COLO668 (cell line): ENCODE measurements at regions not wholly inside any gene's neighbourhood (a gene's known extent, or its start where the extent isn't known, plus 50 kb on each side); places are given as distances from the start of the nearest gene placed in this dataset.
A peak's percentile ranks its signal among the peaks of the same experiment; 100 is the strongest.

Experiments used
- DNase-seq: peaks from one replicate; lab custom pipeline; 2025; ENCODE audit not compliant: unreplicated experiment; lab: John Stamatoyannopoulos, UW

DNA sequence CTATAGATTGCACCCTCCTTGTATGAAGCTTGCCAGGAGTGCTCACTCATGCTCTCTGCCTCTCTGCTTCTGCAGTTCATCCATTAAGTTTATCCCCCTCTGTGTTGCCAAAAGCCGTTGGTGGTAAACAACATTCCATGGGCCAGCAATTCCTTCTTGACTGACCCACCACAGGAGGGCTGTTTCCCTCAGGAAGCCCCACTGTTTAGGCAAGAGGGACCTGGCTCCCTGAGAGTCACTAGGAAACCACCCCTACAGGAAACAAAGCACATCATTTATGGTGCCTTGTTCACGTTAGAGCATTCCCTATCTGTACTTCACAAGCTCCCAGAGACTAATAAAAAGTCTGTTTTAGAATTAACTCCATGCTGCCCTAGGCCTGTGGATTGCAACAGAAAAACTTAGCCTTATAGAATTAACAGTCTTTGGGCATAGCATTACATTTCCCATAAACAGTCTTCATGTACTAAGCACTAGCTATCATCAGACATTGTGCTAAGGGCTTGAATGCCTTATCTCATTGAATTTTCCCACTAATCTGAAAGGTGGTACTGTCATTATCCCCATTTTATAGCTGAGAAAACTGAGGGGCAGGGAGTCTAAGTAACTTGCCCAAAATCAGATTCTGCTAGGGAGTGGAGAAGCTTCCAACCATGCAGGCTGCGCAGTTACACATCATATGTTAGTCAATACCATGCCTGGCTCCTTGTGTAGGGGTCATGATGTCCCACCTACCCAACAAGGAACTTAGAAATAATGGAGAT lies 149.9 kb downstream of the SHQ1 start:
- DNase-seq: no peak

DNA sequence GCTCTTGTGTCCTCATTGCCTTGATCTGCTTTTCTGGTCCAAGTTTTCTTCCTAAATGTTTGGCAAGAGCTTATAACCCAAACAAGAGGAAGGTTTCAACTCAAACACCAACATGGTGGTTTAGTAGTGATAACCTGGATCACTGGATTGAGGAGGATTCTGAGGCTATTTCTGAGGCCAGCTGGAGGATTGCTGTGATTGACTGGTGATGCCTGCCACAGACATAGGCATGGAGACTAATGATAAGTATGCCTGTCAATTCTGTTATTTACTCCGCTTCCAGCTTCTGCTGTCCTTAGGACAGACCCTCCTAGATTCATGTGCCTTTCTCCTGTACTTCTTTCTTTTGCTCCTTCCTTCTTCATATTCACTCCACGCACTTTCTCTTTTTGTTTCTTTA lies 150.5 kb downstream of the SHQ1 start:
- no peak for DNase-seq

DNA sequence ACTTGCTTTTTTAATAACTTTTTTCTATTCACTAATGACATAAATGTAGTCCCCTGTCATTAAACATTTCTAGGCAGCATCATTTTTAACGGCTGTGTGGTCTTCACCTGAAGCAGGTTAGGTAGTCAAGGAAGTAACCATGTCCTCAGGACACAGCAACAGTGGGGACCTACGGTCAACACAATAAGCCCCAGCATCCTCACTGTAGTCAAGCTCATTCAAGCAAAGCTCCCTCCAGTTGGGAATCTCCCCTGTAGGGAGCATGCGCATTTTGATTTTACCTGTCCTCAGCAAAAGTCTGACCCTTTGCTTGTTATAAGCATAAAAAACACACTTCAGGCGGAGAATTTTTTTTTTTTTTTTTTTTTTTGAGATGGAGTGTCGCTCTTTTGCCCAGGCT lies 151.4 kb downstream of the SHQ1 start:
- DNase-seq: no peak

DNA sequence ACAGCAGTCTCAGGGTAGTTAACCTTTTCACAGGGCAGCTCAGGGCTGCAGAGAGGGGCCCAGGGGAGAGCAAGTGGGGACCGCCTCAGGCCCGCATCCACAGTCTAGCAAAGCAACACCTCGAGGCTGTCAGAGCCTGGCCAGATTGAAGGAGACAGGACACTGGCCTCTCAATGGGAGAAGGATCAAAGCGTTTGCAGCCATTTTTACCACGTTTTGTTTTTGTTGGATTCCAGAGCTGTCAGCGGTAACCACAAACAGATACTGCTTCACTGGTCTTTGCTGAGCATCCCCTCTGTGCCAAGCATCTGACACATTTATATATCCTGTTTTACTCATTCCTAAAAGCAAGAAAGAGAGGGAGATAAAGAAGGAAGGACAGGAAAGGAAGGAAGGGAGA lies 153.8 kb downstream of the SHQ1 start:
- DNase-seq: no peak

DNA sequence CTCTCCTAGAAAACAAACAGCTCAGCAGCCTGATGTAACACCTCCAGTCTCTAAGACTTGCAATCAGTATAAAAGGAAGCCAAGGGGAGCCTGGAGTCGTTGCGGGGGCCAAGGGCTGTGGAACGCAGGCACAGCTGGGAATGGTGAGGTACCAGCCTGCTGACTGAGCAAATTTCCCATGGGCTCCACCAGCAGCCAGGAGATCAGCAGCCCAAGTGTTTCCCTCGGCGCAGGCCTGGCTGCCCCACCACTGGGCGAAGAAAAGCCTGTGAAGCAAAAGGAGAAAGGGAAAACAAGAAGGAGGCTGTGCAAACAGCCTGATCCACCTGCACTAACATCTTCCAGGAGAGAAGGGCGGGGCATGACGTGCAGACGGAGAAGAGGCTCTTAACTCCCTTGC lies 155.3 kb downstream of the SHQ1 start:
- no peak for DNase-seq

DNA sequence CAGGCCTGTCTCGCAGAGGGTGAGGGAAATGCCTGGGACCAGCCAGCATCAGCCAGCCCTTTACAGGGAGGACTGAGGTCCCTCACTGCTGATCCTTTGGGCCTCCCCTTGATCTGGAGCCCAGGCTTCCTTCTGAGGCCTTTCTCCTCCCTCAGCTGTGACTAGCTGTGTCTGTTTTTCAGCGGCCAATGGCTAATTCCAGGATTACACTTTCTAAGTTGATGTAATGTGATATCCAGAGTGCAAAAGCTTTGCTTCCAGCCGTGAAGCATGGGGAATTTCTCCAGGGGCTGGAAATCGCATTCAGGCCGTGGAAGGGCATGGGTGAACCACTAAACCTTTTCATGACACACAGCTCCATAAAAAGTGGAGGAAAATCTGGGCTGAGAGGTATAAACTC lies 157.6 kb downstream of the SHQ1 start:
- DNase-seq: no peak

DNA sequence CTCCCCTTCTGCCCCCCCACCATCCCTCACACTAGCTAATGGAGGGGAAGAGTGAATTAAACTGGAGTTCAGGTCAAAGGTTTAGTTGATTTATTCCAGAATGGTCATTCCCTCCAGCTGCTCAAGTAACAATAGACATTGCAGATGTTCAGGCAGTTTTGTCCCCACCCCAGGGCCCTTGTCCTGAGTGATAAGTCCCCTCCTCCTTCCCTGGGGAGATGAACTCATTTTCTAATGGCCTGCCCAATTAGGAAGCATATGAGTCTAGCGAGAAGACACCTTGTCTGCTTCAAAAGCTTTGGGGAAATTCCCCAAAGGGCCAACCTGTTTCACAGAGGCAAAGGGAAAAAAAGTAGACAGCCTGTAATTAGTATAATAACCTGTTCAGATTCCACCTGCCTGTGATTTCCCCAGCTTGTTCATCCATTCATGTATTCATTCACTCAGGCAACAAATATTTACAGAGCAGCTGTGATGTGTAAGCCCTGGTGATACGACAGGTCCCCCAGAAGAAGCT lies 165.3 kb downstream of the SHQ1 start:
- DNase-seq: peak; percentile 78

DNA sequence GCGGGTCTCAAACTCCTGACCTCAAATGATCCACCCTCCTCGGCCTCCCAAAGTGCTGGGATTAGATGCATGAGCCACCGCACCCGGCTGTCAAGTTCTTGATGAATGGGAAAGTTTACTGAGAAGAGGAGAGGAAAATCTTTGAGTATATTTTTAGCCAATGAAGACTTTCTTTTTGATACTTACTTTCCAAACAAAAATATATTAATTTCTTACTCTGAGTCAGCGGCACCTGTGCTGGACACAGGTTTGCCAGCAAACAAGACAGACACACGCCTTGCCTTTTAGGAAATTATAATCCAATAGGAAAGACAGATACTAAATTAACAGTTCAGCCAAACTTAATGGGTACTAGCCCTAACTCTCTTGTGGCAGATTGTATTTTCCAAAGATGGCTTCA lies 166.6 kb downstream of the SHQ1 start:
- no peak for DNase-seq

DNA sequence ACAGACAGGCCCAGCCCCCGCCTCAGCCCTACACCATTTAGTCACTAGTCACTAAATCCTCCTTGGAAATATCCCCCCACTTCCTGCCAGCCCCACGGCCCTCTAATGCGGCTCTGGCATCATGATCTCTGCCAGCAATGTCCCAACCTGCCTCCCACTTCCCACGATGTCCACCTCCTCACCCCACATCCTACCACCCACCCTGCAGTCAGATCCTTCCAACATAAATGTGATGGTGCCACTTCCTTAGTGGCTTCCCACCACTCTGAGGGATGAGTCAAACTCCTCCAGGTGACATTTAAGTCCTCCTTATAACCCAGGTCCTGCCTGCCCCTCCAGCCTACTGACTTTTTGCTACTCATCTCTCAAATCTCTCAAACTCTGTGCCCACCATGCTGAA lies 167.5 kb downstream of the SHQ1 start:
- no peak for DNase-seq

DNA sequence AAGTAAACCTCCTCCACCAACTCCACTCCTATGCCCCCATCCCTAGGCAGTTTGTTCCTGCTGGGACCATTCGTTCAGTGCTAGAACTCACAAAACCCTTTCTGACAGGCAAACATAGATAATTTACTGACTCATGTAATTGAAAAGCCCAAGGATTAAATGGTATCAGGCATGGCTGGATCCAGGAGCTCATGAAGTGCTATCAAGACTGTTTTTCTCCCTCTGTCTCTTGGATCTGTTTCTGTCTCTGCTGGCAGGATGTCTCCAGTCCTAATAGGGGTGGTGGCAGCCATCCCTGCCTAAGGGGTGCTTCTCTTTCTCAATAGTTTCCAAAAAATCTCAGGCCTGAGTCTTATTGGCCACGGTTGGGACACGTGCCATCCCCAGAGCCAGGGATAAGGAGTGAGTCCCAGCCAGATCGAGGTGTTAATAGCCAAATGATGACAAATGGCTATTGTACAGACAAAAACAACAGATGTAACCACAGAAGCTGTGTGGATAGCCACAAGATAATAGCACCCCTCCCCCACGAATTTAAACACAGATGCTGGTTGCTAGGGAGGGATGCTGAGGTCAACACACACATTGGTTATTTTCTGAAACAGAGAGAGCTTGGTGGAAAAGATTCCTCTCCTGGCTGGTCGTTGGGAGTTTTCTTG lies 168.6 kb downstream of the SHQ1 start:
- peak; percentile 71 for DNase-seq

DNA sequence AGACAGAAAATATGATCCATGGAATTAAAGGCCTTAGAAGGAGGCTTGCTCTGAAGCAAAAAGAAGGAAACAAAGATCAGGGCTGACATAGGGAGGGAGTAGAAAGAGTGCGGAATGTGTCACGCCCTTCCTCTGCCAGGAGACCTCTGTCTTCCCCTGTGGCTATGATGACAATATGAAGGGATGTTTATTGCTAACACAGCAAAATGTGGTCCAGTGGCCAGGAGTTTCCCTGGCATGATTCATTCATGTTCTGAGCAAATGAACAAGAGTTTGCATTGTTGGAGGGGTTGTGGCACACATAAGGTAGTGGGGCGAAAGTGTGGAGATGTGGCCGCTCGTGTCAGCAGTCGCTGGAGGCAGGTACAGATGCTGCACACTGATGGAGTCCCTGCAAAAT lies 169.4 kb downstream of the SHQ1 start:
- DNase-seq: no peak

DNA sequence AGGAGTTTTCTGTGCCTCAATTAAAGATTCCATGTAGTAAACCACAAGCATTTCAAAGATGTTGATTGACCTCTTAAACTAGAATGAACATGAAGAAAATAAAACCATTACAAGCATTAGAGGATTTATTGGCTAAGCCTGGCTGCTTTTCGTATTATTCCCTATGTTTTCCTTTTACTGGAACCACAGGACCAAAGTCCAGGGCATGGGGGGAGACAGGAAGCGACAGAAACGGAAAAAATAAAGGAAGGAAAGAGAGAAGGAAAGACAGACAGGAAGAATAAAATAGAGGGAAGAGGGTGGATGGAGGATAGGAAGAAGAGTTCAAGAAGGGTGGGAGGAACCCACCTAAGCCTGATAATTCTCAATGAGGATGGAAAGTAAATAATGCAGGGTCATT lies 169.9 kb downstream of the SHQ1 start:
- DNase-seq: no peak

DNA sequence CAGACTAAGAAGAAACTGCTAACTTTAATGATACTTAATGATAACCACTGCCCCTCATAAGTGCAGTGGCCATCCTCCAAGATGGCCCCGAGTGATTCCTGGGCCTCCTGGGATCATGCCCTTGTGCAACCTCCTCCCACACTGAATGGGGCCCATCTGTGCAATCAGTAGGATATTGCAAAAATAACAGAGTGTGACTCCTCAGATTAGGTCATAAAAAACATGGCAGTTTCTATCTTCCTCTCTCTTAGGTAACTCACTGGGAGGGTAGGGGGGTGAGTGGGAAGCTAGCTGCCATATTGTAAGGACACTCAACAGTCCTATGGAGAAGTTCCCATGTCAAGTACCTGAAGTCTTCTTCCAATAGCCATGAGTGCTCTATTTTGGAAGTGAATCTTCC lies 173.0 kb downstream of the SHQ1 start:
- DNase-seq: no peak

DNA sequence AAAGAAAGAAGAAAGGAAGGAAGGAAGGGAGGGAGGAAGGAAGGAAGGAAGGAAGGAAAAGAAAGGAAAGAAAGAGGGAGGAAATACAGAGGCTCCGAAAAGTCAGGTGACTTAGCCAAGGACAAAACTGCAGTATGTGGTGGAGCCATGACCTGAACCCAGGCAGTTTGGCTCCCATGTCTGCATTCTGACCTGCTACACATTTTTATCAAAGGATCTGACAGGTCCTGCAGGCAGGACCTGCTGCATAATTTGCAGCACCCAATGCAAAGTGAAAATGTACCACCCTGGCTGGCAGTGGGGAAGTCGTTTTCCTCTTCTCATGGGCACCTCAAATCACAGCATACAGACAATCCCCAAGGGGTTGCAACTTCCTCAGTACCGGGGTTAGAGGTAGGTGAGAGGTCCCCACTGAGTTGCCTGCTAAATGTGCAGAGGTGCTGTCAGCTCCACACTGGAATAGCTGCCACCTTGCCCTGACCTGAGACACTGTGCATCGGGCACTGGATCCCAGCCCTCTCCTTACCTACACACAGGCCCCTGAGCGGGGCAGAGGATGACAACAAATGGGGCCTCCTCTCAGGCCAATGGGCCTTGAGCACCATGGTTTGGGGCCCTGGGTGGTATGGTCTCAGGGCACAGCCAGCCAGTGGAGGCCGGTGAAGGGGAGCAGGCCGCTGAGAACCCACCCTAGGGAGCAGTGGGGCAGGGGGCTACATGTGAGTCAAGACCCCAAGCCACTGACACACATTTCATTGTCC lies 175.1 kb downstream of the SHQ1 start:
- no peak for DNase-seq

DNA sequence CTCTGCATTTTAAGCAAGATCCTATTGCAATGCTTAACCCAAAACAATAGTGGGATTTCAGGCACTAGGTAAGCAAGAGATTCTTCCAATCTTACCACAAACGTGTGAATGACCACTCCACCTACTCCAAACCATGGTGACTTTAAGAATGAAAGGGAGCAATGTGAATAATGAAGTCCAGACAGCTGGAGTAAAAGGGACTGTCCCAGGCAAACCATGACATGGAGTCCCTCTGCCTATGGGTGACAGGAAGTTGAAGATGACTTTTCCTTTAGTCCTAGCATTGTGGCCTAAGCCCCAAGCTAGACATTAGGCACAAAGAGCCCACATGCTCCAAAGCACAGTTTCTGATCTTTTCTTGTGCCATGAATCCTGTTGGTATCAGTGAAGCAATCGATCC lies 179.0 kb downstream of the SHQ1 start:
- no peak for DNase-seq

DNA sequence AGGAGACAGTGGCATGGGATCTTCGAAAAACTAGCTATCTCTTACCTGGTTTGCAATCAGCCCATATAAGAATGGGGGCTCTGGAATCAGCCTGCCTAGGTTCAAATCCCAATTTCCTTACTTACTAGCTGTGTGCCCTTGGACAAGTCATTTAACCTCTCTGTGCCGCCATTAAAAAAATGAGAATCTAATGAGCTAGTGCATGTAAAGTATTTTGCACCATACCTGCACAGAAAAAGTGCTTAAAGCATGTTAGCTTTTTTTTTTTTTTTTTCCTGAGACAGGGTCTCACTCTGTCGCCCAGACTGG lies 181.8 kb downstream of the SHQ1 start:
- DNase-seq: no peak

DNA sequence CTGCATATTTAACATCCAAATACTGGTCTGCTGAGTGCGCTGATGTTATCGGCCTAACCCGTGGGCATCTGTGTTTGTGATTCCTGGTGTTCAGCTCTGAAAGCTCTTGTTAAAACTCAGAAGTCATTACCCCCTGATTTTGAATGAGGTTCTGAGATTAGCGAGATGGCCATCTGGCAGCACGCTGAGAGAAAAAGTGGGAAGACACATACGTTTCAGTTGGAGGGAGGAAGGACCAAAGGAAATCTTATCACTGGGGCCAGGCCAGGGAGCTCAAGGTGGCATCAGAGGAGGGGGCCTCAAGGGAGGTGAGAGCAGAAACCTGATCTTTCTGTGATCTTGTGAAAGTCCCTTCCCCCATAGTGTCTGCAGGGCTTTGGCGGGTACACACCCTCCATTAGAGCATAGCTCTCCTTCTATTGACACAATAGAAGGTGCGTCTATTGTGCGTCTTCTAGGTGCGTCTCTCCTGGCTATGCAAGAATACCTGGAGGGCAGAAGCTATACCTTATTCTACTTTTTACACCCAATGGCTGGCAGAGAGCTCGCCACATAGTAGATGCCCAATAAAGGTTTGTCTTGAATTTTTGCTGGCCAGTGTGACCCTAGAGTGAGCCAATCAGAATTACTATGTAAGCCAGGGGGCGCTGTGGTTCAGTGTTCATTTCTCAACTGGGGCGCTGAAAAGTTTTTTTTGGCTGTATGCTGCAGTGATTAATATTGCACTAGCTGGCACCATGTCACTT lies 182.4 kb downstream of the SHQ1 start:
- peak; percentile 22 for DNase-seq

DNA sequence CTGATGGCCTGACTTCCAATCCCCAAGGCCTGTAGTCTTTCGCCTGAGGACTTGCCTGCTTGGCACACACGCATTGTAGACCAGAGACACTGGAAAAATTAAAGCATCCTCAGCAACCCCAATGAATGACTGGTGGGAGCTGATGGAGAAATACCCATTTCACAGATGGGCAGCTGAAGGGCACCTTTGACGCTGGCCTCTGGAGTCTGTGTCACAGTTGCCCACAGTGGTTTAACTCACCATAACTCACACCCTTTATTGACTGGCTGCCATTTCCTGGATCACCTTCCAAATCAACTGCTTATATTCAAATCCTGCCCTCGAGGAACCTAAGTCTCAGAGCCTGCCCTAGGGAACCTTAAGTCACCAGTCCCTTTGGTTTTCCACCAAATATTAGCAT lies 183.1 kb downstream of the SHQ1 start:
- no peak for DNase-seq

DNA sequence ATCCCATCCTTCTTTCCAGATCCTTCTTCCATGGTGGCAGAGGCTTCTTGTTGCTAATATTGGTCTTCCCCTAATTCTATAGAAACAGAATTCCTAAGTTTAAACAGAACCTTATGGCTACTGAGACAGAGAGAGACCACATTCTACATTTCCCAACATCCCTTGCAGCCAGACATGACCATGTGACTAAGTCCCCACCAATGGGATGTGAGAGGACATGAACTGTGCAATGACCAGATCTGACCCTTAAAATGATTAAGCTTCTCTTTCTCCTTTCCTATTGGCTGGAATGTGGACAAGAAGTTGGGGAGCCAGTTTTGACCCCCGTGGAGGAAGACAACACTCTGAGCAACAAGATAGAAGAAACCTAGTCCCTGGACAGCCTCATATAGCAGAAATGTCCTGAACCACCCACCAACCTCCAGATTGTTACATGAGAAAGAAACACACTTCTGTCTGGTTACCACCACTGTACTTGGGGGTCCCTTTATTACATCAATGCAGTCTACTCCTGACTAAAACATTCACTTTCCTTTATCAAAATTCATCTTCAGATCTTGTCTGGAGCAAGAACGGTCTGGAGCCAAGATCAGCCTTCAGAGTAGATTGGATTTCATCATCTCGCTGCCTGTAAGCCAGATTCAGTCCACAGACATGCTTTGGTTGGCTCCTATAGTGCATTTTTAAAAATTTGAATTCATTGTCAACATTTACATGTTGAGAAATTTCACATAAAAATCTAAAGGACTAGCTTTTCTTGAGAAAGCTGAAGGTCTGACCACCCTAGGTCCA lies 183.9 kb downstream of the SHQ1 start:
- DNase-seq: no peak

DNA sequence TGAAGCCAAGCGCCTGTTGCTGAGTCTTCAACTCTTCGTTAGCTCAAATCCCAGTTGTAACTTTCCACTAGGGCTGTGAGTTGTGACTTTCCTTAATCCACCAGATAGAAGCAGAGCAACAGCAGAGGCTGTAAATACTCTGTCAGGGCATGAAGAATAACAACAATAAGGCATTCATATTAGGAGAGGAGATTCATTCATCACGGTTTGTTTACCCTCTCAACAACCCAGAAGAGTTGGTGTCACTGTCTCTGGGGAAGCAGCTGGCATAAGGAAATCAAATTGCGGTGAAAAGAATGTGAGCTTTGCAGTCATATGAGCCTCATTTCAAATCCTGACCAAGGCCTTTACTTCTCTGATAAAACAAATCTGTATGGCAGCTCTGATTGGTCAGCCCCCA lies 184.8 kb downstream of the SHQ1 start:
- DNase-seq: peak; percentile 35

DNA sequence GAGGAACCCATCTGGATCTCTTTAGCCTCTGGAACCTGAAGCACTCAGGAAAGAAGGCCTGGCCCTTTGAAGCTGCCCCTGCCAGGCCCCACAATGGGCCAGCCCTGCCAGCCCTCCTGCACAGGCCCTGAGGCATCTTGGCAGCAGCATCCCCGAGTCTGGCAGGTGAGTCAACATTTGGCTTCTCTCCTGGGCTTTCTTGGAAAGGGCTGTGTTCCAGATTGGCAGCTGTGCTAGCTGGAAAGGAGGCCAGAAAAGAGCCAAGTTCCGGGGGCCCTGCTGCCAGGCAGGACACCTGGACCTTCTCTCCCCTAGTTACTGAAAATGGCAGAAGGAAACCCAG lies 187.2 kb downstream of the SHQ1 start:
- peak; percentile 70 for DNase-seq
